DMS53 (cell line): ENCODE measurements at regions not wholly inside any gene's neighbourhood (a gene's known extent, or its start where the extent isn't known, plus 50 kb on each side); places are given as distances from the start of the nearest gene placed in this dataset.
"Not testable (repeated sequence)": the region's sequence is repeated elsewhere in the genome, so short reads cannot be mapped to it uniquely, and the experiment has no call there.

Experiments used
- DNase-seq: peaks from one replicate; lab custom pipeline; 2025; lab: John Stamatoyannopoulos, UW

DNA sequence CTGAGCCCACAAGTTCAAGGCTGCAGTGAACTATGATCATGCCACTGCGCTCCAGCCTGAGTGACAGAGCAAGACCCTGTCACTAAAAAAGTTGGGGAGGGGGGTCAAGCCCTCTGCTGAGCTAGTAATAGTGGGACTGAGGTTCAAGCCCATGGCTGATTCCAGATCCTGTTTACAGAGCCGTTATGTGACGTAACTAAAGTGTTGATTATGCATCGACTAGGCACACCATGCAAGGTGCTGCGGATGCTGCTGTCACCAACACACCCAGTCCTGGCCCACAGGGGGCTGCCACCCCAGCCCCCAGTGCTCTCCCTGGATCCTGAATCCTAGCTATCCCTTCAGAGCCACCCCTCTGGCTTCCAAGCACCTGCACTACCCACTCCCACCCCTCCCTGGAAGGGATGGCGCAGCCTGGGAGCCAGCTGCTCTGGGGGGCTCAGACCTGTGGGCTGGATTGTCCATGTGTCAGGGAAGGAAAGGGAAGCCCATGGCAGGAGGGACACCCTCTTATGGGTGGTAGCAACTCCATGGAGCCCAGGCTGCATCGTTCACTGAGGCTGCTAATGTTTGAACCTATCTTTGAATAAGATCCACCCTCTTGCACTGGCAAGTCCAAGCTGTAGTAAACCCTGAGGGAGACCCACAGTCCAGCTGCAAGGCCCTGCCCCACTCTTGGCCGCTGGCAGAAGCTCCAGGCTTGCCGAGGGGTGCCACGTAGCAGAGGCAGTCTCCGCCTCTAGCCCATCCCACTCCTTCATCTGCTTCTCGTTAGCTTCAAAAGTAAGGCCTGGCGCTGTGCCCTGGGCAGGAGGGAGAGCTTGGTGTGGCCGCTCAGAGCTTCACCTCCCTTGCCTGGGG is 95.0 kb downstream of the SNX5 start:
- peak; percentile 66 for DNase-seq

- DNase-seq = no peak
Measured at GRCh38 chr20:17872959-17873358, 95.6 kb downstream of the SNX5 start.

DNA sequence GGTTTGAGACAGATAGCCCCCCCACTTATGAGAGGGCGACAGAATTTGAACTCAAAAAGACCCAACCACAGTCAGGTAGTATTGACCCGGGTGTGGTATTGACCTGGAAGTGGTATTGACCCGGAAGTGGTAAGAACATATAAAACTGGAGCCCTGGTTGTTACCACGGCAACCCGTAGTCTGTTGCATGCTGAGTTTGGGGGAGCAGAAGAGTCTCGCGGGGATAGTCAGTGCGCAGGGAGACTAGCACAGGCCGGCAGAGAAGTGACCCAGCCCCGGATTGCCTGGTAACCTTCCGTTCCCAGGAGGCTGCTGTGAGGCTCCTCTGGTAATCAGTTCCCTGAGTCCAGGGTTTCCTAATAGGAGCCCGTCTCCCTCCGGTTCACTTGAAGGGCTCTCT is 96.2 kb downstream of the SNX5 start:
- DNase-seq = no peak

DNA sequence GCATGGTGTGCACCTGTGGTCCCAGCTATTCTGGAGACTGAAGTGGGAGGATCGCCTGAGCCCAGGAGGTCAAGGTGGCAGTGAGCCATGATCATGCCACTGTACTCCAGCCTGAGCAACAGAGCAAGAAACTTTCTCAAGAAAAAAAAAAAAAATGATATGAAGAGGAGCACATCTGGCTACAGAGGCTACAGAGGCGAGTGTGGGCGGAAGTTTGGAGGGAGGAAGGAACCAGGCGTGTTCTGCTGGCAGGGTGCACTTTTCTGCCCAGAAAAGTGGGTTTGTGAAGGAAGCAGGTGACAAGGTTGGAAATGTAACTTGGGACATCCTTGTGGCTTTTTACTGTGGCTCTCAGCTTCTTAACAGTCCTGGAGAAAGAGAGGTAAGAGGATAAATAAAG is 96.7 kb downstream of the SNX5 start:
- DNase-seq = no peak

DNA sequence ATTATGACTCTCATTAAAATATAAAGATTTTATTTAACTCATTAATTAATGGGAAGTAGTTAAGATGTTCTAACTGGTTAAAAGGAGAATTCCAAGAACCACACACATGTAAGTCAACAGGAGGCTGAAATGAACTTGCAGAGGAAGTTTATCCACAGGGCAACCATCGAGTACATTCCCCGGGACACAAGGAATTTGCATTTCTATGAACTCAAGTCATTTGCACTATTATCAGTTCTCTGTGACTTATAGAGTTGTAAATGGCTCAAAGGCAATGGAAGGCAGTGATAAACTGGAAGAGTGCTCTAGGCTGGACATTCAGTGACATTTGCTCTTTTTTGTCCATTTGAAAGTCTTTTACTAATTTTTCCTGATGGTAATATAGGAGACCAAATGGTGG is 97.4 kb downstream of the SNX5 start:
- no peak for DNase-seq

DNA sequence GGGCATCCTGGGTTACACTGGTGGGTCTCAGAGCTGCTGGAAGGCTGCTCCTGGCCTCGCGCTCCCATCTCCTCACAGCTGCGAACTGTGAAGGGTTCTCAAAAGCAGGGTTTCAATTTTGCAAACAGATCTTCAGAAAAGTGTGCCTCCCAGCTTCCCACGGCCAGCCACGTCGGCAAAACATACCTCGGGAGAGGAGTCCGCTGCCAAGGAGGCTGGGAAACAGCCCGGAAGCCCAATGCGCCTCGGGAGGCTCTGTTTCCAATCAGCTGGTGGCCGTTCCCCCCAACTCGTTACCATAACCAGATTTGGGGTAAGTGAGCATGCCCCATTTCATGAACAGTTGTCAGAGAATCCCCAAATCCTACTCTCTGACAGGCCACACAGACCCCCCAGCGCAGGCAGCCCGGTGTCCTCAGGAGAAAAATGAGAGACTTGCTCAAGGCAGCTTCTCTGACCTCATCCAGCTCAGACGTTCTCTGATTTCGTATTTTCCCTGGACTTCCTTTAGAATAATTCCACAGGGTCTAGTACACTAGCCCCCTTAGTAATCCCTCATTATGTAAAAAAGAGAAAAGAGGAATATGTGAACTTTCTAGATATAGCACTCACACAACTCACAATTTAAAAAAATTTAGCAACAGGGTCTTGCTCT is 98.4 kb downstream of the SNX5 start:
- DNase-seq = no peak

DNA sequence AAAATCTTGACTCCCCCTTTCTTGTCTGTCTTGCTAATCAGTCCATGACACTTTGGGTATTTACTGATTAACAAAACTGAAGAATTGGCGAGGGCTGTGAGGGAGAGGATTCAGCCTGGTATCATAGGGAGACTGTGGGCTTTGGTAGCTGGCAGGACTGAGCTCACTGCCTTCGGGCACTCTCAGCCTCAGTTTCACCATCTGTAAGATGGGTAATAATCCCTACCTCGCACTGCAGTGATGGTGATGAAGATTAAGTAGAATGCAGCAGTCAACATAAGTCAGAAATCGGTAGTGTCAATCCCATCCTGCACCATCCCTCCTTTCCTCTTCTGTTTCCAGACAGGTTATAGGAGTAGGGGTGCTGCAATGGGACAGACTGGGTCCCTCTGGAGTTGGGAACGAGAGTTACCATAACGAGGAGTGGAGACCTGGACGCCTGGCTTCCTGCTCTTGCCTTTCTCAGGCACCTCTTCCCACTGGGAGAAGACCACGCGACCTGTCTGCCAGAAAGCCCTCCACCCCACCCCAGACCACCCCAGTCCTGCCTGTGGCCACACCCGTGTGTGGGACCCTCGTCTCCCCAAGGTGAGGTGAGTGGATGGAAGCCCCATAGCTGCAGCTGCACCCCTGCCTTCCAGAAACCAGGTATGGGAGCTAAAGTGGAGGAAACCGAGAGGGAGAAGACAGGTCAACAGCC is 99.1 kb downstream of the SNX5 start:
- no peak for DNase-seq

GRCh38 chr20:17868700-17869231 is 99.8 kb downstream of the SNX5 start:
- no peak for DNase-seq

GRCh38 chr20:17868151-17868550 is 100.4 kb downstream of the SNX5 start:
- DNase-seq = no peak

DNA sequence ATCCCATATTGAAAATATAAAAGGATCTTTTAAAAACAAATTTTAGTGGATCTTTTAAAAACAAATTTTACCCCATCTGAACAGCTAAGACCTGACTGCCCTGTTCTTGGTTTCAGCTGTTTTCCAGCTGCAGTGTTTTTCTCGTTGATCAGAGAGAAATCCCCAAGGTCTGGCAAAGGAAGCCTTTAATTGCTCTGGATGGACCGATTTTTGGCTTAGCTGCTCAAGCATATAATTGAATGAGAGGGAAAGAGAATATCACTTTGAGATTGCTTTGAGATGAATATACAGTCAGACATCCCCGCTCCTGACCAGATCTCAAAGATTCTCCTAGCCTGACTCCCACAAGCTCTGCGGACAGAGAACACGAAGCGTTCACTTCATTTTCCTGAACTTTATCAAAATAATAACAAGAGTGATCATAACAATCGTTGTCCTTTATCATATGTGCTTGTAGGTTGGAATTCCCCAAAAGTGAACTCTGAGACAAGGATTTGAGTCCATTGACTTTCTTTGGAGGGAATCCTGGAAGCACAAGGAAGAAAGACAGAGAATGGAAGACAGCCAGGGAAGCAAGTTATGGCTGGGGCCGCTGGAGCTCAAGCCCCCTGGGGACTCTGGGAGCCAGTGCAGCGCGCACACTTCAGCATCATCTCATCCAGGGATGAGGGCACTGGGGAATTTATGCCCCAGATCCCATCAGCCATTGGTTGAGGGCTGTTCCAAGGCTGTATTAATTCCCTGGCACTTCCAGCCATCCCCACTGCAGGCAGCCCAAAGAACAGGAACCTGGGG is 101.3 kb downstream of the SNX5 start:
- DNase-seq = no peak

DNA sequence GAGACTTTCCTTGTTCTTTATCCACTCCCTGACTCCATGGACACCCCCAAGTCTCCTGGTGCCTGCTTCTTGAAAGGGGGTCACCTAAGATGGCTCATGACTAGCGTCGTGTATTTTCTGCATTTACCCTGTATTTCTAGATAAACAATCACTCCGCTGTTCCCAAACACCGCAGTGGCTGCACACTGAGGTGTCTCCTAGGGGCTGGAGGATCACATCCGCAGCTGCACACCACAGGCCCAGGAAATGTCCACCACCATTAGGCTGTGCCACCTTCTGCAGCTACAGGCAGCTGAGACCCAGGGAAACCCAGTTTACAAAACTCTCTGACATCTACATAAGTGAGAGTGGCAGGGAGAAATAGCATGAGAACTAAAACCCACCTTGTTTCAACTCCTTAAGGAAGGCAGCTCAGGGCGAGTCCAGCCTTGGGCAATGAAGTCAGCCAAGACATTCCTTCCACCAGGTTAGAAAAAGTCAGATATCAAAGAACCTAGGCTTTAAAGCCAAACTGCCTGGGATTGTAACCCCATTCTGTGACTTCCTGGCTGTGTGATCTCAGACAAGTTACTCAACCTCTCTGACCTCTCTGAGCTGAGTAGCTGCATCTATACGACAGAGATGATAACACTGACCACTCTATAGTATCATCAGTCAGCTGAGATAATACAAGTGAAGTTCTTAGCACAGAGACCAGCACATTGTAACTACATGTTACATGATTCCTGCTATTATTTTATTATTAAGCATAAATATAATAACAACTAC is 102.2 kb downstream of the SNX5 start:
- DNase-seq = no peak

- DNase-seq = peak; percentile 79
Measured at GRCh38 chr20:17863577-17864292, 104.9 kb downstream of the SNX5 start.

DNA sequence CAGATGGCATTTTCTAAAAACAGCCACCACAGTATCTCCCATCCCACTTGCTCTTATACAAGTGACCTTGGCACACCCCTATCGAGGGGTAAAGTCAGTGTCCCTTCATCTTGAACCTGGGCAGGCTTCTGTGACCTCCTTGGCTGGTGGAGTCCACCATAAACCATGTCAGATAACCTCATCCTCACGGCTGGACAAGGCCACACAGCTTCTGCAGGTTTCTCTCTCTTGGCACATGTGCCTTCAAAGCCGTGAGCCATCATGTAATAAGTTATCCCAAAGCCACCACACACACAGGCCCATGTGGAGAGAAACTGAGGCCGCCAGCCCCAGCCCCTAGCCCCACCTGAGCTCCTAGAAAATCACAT is 105.4 kb downstream of the SNX5 start:
- DNase-seq = no peak

GRCh38 chr20:17862171-17862570 is 106.4 kb downstream of the SNX5 start:
- no peak for DNase-seq

- not testable (repeated sequence) for DNase-seq
Measured at GRCh38 chr20:17861620-17862019, 107.0 kb downstream of the SNX5 start.

DNA sequence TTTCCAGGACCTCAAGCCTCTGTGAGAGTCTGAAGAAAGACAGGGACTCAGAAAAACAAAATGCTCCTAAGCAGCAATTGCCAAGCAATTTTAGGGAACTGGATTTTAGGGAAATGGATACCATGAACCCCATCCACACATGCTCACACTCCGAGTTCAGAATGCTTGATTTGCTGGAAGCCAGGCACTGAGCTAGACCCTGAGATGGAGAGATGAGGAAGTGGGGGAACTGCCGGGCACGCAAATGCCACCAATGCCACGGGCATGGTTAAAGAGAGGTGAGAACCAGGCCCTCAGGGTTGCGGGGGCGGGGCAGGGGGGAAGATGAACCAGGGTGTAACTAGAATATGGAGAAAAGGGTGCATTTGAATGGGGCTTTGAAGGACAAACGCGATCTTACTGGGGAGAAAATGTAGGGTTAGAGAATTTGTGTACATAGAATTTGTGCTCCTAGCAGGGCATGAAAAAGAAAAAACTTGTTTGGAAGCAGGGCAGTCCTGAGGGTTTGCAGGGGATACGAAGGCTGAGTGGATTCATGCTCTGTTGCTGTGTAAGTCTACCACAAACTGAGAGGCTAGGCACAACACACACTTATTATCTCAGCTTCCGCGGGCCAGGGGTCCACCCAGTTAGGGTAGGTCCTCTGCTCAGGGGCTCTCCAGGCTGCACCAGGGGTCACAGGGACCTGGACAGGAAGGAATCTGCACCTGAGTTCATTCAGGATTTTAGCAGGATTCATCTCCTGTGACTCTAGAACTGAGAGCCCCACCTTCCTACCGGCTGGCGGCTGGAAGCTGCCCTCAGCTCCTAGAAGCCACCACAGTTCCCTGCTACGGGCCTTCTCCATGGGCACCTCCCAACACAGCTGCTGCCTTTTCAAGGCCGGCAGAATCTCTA is 108.0 kb downstream of the SNX5 start:
- no peak for DNase-seq

DNA sequence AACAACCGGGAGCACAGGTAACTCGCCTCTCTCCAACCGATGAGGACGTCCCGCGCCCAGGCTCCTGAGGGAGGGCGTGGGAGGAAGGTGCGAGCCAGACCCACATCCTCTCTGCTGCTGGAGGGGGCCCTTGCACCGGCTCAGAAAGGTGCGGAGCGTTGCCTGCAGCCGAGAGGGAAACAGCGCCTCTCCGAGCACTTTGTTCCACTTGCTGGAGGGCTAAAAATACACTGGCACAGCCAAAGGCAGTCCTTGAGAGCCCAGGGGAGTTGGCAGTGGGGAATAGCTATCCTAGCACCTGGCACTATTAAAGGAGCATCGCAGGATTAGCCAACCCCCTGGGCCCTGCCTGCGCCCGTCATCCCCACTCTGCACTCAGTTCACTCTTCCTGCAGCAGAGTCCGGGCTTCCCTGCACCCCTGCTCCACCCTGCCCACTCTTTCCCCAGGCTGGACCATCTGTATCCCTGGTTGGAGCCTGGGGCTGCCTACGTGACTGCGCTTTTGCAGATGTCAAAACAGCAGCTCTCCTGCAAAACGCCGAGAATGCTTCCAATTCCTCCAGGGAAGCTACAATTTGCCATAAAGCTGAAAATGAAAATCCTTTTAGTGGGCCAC is 108.9 kb downstream of the SNX5 start:
- peak; percentile 81 for DNase-seq

DNA sequence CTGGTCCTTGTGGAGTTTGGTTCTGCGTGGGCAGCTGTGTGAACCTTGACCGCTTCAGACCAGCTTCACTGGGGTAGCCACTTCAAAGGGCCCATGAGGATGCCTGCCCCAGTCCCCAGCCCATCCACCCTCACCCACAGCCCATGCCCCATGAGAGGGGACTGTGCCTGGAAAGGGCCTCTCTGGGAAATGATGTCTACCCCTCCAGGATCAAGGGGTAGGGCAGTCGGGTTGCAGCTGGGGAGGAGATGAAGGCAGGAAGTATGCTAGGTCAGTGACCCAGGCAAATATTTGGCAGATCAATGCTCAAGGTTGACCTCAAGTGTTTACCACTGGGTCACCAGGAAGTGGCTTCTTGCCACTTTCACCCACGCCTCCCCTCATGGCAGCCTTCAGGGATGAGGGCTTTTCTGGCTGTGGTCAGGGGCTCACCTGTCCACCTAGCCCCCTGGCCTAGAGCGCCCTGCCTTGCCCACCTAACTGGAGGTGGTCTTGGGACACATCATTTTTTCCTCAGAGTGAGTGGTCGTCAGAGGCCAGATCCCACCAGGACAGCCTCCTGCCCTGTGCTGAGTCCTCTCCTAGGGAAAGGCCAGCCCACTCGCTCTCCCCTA is 109.5 kb downstream of the SNX5 start:
- peak; percentile 85 for DNase-seq
